Spinal cord (tissue), 9 donors: ENCODE measurements at regions not wholly inside any gene's neighbourhood (a gene's known extent, or its start where the extent isn't known, plus 50 kb on each side); places are given as distances from the start of the nearest gene placed in this dataset.
A peak's percentile ranks its signal among the peaks of the same experiment; 100 is the strongest.

Experiments used
- DNase-seq, 6 donors: peaks; one replicate each; pipeline versions ENCODE4 v3.0.0 to v3.0.0-alpha.2; 2013 to 2015; ENCODE audit warnings: low spot score in 6 of 6, low read depth in 4 of 6
- H3K27ac ChIP-seq: one replicate; pipeline ENCODE4 v1.5.1; 2013; ENCODE audit warnings: low read depth, low read length, control low read depth
- H3K27me3 ChIP-seq: one replicate; pipeline ENCODE4 v1.6.1; 2013; ENCODE audit warnings: low read length; ENCODE audit not compliant: control insufficient read depth, insufficient read depth
- H3K36me3 ChIP-seq: one replicate; pipeline ENCODE4 v1.6.1; 2013; ENCODE audit warnings: low read length; ENCODE audit not compliant: control insufficient read depth, insufficient read depth
- H3K4me1 ChIP-seq: one replicate; pipeline ENCODE4 v1.6.1; 2013; ENCODE audit warnings: low read length; ENCODE audit not compliant: control insufficient read depth, insufficient read depth
- H3K4me3 ChIP-seq: one replicate; pipeline ENCODE4 v1.5.1; 2013; ENCODE audit warnings: low read depth, low read length, control low read depth
- H3K9me3 ChIP-seq: one replicate; pipeline ENCODE4 v1.6.1; 2013; ENCODE audit warnings: low read length; ENCODE audit not compliant: control insufficient read depth, insufficient read depth
- WGBS: methylation state at CpG from one replicate; pipeline ENCODE4 v1.1.5; 2013; ENCODE audit warnings: missing lambda C conversion rate; ENCODE audit not compliant: insufficient coverage; 5-methylcytosine and 5-hydroxymethylcytosine counted together
- donor health status: healthy.

DNA sequence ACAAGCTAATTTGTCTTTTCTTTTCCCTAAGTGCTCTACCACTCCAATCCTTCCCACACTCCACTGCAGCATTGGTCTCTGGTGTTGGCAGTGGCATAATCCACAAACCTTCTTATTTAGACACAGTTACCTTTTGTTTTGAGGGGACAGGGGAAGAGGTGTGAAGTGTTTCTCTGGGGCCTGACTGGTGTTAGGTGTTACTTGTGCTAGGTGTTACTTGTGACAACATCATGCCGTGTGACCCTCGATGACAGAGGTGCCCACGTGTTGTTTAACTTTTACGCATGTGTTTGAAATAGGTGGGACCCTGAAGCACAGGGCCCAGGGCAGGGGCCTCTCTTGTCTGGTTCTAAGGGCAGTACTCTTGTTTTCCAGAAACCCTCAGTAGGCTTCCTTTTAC lies 70.5 kb upstream of the SPRY4 start:
- Histone ChIP-seq H3K27ac (no peak overlapping the region), H3K4me1 (peaks cover 9% of the 10 kb centered on the region), H3K27me3 (no peaks in the 10 kb centered on the region), H3K9me3 (peaks cover 5% of the 10 kb centered on the region), H3K4me3 (no peak overlapping the region), H3K36me3 (no peaks in the 10 kb centered on the region)
- no peak for DNase-seq
- WGBS: 92% methylated on average over 4 of the region's 4 CpGs

DNA sequence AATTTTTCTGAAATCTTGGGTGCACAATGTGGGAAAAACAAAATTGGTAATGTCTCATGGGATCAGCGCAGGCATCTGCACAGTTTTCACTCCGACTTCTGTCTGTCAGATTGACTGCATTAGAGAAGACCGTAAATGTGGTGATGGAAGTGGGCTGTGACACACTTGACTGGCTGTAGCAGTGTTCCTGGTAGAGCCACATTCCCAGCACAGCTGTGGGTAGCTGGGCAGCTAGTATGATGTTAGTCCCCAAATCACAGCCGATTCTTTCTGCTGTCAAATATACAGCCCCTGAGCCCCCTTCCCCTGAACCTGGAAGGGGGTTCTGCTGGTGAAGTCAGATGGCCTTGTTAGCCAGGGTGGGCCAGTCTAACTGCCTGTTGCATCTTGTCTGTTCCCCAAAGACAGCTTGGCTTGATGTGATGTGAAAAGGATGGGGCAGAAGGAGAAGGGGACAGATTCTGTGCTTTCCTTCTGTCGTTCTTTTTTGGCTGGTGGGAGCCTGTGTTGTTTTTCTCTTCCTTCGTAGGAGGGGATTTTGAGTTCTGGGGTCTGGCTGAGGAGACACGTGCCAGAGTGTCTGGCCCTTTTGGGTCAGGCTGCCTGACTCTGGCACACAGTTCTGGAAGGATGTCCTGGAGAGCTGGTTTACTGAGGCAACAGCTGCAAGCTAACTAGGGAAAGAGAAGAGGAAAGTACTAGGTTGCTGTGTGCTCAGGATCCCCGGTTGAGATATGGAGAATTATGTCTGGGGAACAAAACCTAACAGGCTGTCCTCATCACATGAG lies 66.4 kb upstream of the SPRY4 start:
- Histone ChIP-seq H3K4me1 (peaks cover 20% of the 10 kb centered on the region), H3K36me3 (no peaks in the 10 kb centered on the region), H3K27me3 (no peaks in the 10 kb centered on the region), H3K27ac (peak overlapping the region; percentile 61), H3K9me3 (peaks cover 5% of the 10 kb centered on the region), H3K4me3 (no peak overlapping the region)
- DNase-seq: peak in 2 of 6 donors; percentile 34 to 68
- 53% methylated on average over 7 of the region's 8 CpGs for WGBS

- Histone ChIP-seq H3K4me3 (no peak overlapping the region), H3K27me3 (no peaks in the 10 kb centered on the region), H3K36me3 (no peaks in the 10 kb centered on the region), H3K27ac (peak overlapping the region; percentile 61), H3K9me3 (no peaks in the 10 kb centered on the region), H3K4me1 (peaks cover 20% of the 10 kb centered on the region)
- 9% methylated on average over 3 of the region's 3 CpGs for WGBS
- peak in 1 of 6 donors; percentile 60 for DNase-seq
These were observed 65.5 kb upstream of the SPRY4 start for GRCh38 chr5:142390334-142390733.

DNA sequence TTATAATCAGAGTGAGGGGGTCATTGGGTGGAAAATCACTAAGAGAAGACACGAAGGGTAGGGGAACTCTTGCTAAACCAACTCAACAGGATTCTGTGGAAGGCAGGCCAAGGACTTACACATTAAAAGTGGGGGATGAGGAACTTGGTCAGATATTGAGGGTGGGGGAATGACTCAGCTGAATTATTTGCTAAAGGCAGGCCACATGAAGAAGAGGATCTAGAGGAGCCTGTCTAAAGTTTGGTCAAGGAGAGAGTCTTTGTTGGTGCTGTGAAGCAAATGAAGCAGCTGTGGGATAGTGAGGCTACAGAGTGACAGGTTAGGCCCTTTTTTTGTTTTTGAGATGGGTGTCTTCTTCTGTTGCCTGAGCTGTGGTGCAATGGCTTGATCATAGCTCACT lies 63.9 kb upstream of the SPRY4 start:
- Histone ChIP-seq H3K27me3 (no peaks in the 10 kb centered on the region), H3K27ac (no peak overlapping the region)
- no CpG with 5 or more reads among the region's 1 CpG for WGBS

GRCh38 chr5:142387024-142387682 lies 62.3 kb upstream of the SPRY4 start:
- no peak overlapping the region for H3K4me3 ChIP-seq
- no peak for DNase-seq
- H3K9me3 ChIP-seq: no peaks in the 10 kb centered on the region
- peaks cover 20% of the 10 kb centered on the region for H3K4me1 ChIP-seq
- no peaks in the 10 kb centered on the region for H3K36me3 ChIP-seq
- no peak overlapping the region for H3K27ac ChIP-seq
- 60% methylated on average over 1 of the region's 3 CpGs for WGBS
- no peaks in the 10 kb centered on the region for H3K27me3 ChIP-seq

More for the DNA sequence above, 63.9 kb upstream of the SPRY4 start:
- H3K36me3 ChIP-seq: no peaks in the 10 kb centered on the region
- no peak for DNase-seq
- peaks cover 20% of the 10 kb centered on the region for H3K4me1 ChIP-seq
- no peak overlapping the region for H3K4me3 ChIP-seq
- no peaks in the 10 kb centered on the region for H3K9me3 ChIP-seq

DNA sequence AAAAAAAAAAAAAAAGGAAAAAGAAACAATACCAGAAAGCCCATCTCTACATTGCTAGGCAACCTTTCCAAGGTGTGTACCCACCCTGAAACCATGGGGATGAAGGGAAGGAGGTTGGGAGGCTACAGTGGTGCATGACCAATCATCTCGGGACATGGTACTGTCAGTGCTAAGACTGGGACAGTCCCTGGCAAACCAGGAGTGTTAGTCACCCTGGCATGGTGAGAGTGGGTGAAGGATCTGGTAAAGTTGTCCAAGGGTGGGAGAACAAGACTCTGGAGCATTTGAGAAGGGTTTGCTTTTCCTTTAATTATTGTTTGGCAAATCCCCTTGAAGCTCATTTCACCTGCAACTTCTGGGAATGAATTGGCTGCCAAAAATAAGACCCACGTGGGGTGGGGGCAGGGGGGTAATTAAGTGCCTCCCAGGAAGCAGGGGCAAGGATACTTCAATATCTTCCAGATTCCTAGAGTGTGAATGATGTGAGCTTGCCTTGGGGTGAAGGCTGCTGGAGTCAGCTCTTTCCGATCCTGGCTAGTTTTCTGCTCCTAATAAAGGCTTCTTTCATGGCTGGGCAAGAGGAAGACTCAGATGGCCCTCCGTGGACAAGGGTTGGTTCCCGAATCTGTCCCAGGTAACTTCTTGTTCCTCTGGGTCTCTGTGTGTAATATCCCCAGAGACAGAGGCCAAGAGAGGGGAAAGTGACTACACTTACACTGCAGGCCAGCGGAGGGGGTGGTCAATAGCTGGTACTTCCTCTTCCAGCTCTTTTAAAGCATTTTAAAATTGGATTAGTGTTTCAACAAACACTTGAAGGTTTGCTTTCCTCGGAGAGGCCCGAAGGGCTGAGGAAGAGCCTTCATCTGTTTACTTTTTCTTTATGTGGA lies 61.6 kb upstream of the SPRY4 start:
- Histone ChIP-seq H3K9me3 (no peaks in the 10 kb centered on the region), H3K4me3 (no peak overlapping the region), H3K36me3 (no peaks in the 10 kb centered on the region), H3K27me3 (no peaks in the 10 kb centered on the region), H3K27ac (no peak overlapping the region), H3K4me1 (peaks cover 16% of the 10 kb centered on the region)
- no peak for DNase-seq
- 65% methylated on average over 3 of the region's 8 CpGs for WGBS

GRCh38 chr5:142385194-142385593 lies 60.4 kb upstream of the SPRY4 start:
- Histone ChIP-seq H3K36me3 (no peaks in the 10 kb centered on the region), H3K27ac (no peak overlapping the region), H3K4me3 (no peak overlapping the region), H3K4me1 (peaks cover 9% of the 10 kb centered on the region), H3K27me3 (no peaks in the 10 kb centered on the region), H3K9me3 (no peaks in the 10 kb centered on the region)
- 50% methylated on average over 2 of the region's 5 CpGs for WGBS
- DNase-seq: no peak

GRCh38 chr5:142384014-142384413 lies 59.2 kb upstream of the SPRY4 start:
- 100% methylated on average over 2 of the region's 3 CpGs for WGBS
- H3K36me3 ChIP-seq: no peaks in the 10 kb centered on the region
- H3K9me3 ChIP-seq: no peaks in the 10 kb centered on the region
- H3K4me1 ChIP-seq: peaks cover 3% of the 10 kb centered on the region
- no peak overlapping the region for H3K4me3 ChIP-seq
- H3K27ac ChIP-seq: no peak overlapping the region
- DNase-seq: no peak
- H3K27me3 ChIP-seq: no peaks in the 10 kb centered on the region

DNA sequence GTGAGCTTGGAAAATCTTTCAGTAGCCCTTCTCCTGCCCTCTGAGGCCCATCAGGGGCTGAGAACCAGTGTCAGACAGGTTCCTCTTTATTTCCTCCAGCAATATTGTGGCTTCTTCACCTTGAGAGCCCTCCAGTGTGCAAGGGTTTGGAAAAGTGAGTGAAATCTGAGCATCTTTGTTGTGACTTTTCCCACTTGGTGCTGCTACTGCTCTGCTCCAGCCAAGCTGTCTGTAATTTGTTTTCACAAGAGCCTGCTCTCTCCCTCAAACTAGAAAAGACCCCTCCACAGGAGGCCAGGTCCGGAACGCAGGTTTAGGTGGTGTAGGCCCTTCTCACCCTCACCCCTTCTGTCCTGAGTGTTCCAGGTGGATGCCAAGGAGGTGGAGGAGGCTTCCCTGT lies 57.4 kb upstream of the SPRY4 start:
- Histone ChIP-seq H3K27ac (peak overlapping the region; percentile 8), H3K36me3 (no peaks in the 10 kb centered on the region), H3K4me3 (no peak overlapping the region), H3K9me3 (no peaks in the 10 kb centered on the region), H3K27me3 (no peaks in the 10 kb centered on the region), H3K4me1 (peaks cover 3% of the 10 kb centered on the region)
- DNase-seq: peak in 1 of 6 donors; percentile 47
- WGBS: no CpG with 5 or more reads among the region's 2 CpGs
